ENCODE measurements at regions not wholly inside any gene's neighbourhood (a gene's known extent, or its start where the extent isn't known, plus 50 kb on each side); places are given as distances from the start of the nearest gene placed in this dataset.
"Not testable (repeated sequence)": the region's sequence is repeated elsewhere in the genome, so short reads cannot be mapped to it uniquely, and the experiment has no call there.

- H2BK120ac ChIP-seq (ENCODE audit: low read depth, low read length); DNase-seq (ENCODE audit: low spot score); H3K4me1 ChIP-seq (ENCODE audit: control insufficient read depth in 2 of 2, insufficient read depth in 1 of 2, low read depth in 1 of 2, low read length in 2 of 2); H3K23ac ChIP-seq (ENCODE audit: low read depth, low read length, poor library complexity); H3K4me2 ChIP-seq (ENCODE audit: insufficient read depth, low read length, poor library complexity, severe bottlenecking); H3K9ac ChIP-seq (ENCODE audit: low read depth, low read length, poor library complexity); H3K18ac ChIP-seq (ENCODE audit: low read length); H3K4me3 ChIP-seq (ENCODE audit: low read length in 2 of 2); H2BK5ac ChIP-seq (ENCODE audit: low read length); H2BK12ac ChIP-seq (ENCODE audit: low read length); H3K79me1 ChIP-seq (ENCODE audit: low read depth, low read length); H3K4ac ChIP-seq (ENCODE audit: low read length); H2AK5ac ChIP-seq (ENCODE audit: low read depth, low read length); H4K91ac ChIP-seq (ENCODE audit: low read depth, low read length, poor library complexity); H4K8ac ChIP-seq (ENCODE audit: low read depth, low read length); H2BK15ac ChIP-seq (ENCODE audit: low read length); H2AFZ ChIP-seq (ENCODE audit: low read length); H3K9me3 ChIP-seq (replicated peaks in 1 of 2; ENCODE audit: control insufficient read depth in 2 of 2, insufficient read depth in 1 of 2, low read depth in 1 of 2, low read length in 2 of 2); H3K36me3 ChIP-seq (replicated peaks in 1 of 2; ENCODE audit: control insufficient read depth in 2 of 2, insufficient read depth in 2 of 2, low read length in 2 of 2); H3K27ac ChIP-seq (replicated peaks; ENCODE audit: low read length); H3K27me3 ChIP-seq (ENCODE audit: control insufficient read depth in 3 of 3, insufficient read depth in 3 of 3, low read depth in 1 of 3, low read length in 3 of 3); H3K14ac ChIP-seq (ENCODE audit: low read length): not testable (repeated sequence)
- no CpG with 5 or more reads among the region's 5 CpGs for WGBS, 2 donors (ENCODE audit: extremely low coverage in 2 of 2, insufficient read length in 2 of 2, insufficient replicate concordance in 1 of 2)
Observed at GRCh38 chr1:83218036-83218716, 780.8 kb downstream of the TTLL7 start.

GRCh38 chr1:83214317-83214716 is 784.6 kb downstream of the TTLL7 start:
- H2AFZ ChIP-seq (ENCODE audit: low read length); H4K8ac ChIP-seq (ENCODE audit: low read depth, low read length); H3K27me3 ChIP-seq (ENCODE audit: control insufficient read depth in 3 of 3, insufficient read depth in 3 of 3, low read depth in 1 of 3, low read length in 3 of 3); H2BK15ac ChIP-seq (ENCODE audit: low read length); H3K4me3 ChIP-seq (ENCODE audit: low read length in 2 of 2); H2AK5ac ChIP-seq (ENCODE audit: low read depth, low read length); H3K23ac ChIP-seq (ENCODE audit: low read depth, low read length, poor library complexity); H3K14ac ChIP-seq (ENCODE audit: low read length); H3K9me3 ChIP-seq (replicated peaks in 1 of 2; ENCODE audit: control insufficient read depth in 2 of 2, insufficient read depth in 1 of 2, low read depth in 1 of 2, low read length in 2 of 2); DNase-seq (ENCODE audit: low spot score); H2BK12ac ChIP-seq (ENCODE audit: low read length); H4K91ac ChIP-seq (ENCODE audit: low read depth, low read length, poor library complexity); H3K27ac ChIP-seq (replicated peaks; ENCODE audit: low read length); H3K4ac ChIP-seq (ENCODE audit: low read length); H2BK5ac ChIP-seq (ENCODE audit: low read length); H3K4me2 ChIP-seq (ENCODE audit: insufficient read depth, low read length, poor library complexity, severe bottlenecking); H3K36me3 ChIP-seq (replicated peaks in 1 of 2; ENCODE audit: control insufficient read depth in 2 of 2, insufficient read depth in 2 of 2, low read length in 2 of 2); H2BK120ac ChIP-seq (ENCODE audit: low read depth, low read length); H3K79me1 ChIP-seq (ENCODE audit: low read depth, low read length); H3K18ac ChIP-seq (ENCODE audit: low read length); H3K4me1 ChIP-seq (ENCODE audit: control insufficient read depth in 2 of 2, insufficient read depth in 1 of 2, low read depth in 1 of 2, low read length in 2 of 2); H3K9ac ChIP-seq (ENCODE audit: low read depth, low read length, poor library complexity): not testable (repeated sequence)

- not testable (repeated sequence) for H4K91ac ChIP-seq (ENCODE audit: low read depth, low read length, poor library complexity); H3K9ac ChIP-seq (ENCODE audit: low read depth, low read length, poor library complexity); H3K4me1 ChIP-seq (ENCODE audit: control insufficient read depth in 2 of 2, insufficient read depth in 1 of 2, low read depth in 1 of 2, low read length in 2 of 2); H2BK5ac ChIP-seq (ENCODE audit: low read length); H3K4me2 ChIP-seq (ENCODE audit: insufficient read depth, low read length, poor library complexity, severe bottlenecking); H4K8ac ChIP-seq (ENCODE audit: low read depth, low read length); H3K4me3 ChIP-seq (ENCODE audit: low read length in 2 of 2); H3K4ac ChIP-seq (ENCODE audit: low read length); H2BK12ac ChIP-seq (ENCODE audit: low read length); H3K14ac ChIP-seq (ENCODE audit: low read length); H3K18ac ChIP-seq (ENCODE audit: low read length); H3K9me3 ChIP-seq (replicated peaks in 1 of 2; ENCODE audit: control insufficient read depth in 2 of 2, insufficient read depth in 1 of 2, low read depth in 1 of 2, low read length in 2 of 2); H2BK120ac ChIP-seq (ENCODE audit: low read depth, low read length); H3K27ac ChIP-seq (replicated peaks; ENCODE audit: low read length); H2AK5ac ChIP-seq (ENCODE audit: low read depth, low read length); H3K79me1 ChIP-seq (ENCODE audit: low read depth, low read length); H3K36me3 ChIP-seq (replicated peaks in 1 of 2; ENCODE audit: control insufficient read depth in 2 of 2, insufficient read depth in 2 of 2, low read length in 2 of 2); H2AFZ ChIP-seq (ENCODE audit: low read length); H2BK15ac ChIP-seq (ENCODE audit: low read length); DNase-seq (ENCODE audit: low spot score); H3K27me3 ChIP-seq (ENCODE audit: control insufficient read depth in 3 of 3, insufficient read depth in 3 of 3, low read depth in 1 of 3, low read length in 3 of 3); H3K23ac ChIP-seq (ENCODE audit: low read depth, low read length, poor library complexity)
- WGBS, 2 donors (ENCODE audit: extremely low coverage in 2 of 2, insufficient read length in 2 of 2, insufficient replicate concordance in 1 of 2), result no CpG with 5 or more reads among the region's 3 CpGs
Observed at GRCh38 chr1:83213648-83214047, 785.3 kb downstream of the TTLL7 start.

DNA sequence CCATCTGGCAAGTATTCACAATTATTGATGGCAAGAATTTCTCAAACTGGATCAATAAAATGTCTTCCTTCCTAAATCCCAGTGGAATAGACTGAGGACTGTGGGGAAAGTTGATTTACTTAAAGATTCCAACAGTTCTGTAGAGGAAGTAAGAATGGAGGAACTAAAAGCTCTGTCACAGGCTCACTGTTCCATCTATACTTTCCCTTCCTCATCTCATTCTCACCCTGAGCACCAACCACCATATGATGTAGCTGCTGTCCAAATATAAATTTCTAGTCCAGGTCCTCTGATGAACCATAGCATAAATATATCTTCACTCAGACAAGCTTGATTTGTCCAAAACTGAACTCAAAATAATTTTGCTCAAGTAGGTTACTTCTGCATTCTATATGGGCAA is 786.9 kb downstream of the TTLL7 start:
- not testable (repeated sequence) for H2AFZ ChIP-seq (ENCODE audit: low read length)

More for the DNA sequence above, 786.9 kb downstream of the TTLL7 start:
- H3K36me3 ChIP-seq (replicated peaks in 1 of 2; ENCODE audit: control insufficient read depth in 2 of 2, insufficient read depth in 2 of 2, low read length in 2 of 2); H3K9ac ChIP-seq (ENCODE audit: low read depth, low read length, poor library complexity); H3K27me3 ChIP-seq (ENCODE audit: control insufficient read depth in 3 of 3, insufficient read depth in 3 of 3, low read depth in 1 of 3, low read length in 3 of 3); H3K9me3 ChIP-seq (replicated peaks in 1 of 2; ENCODE audit: control insufficient read depth in 2 of 2, insufficient read depth in 1 of 2, low read depth in 1 of 2, low read length in 2 of 2); H4K8ac ChIP-seq (ENCODE audit: low read depth, low read length); H3K4ac ChIP-seq (ENCODE audit: low read length); H3K27ac ChIP-seq (replicated peaks; ENCODE audit: low read length); H3K4me2 ChIP-seq (ENCODE audit: insufficient read depth, low read length, poor library complexity, severe bottlenecking); H3K4me1 ChIP-seq (ENCODE audit: control insufficient read depth in 2 of 2, insufficient read depth in 1 of 2, low read depth in 1 of 2, low read length in 2 of 2); H3K14ac ChIP-seq (ENCODE audit: low read length); H2BK5ac ChIP-seq (ENCODE audit: low read length); H3K4me3 ChIP-seq (ENCODE audit: low read length in 2 of 2); H2BK15ac ChIP-seq (ENCODE audit: low read length); DNase-seq (ENCODE audit: low spot score); H3K23ac ChIP-seq (ENCODE audit: low read depth, low read length, poor library complexity); H2BK120ac ChIP-seq (ENCODE audit: low read depth, low read length); H4K91ac ChIP-seq (ENCODE audit: low read depth, low read length, poor library complexity); H2BK12ac ChIP-seq (ENCODE audit: low read length); H3K18ac ChIP-seq (ENCODE audit: low read length); H2AK5ac ChIP-seq (ENCODE audit: low read depth, low read length); H3K79me1 ChIP-seq (ENCODE audit: low read depth, low read length): not testable (repeated sequence)
